Tongue (tissue), 1 donor: ENCODE measurements at regions not wholly inside any gene's neighbourhood (a gene's known extent, or its start where the extent isn't known, plus 50 kb on each side); places are given as distances from the start of the nearest gene placed in this dataset.
A peak's percentile ranks its signal among the peaks of the same experiment; 100 is the strongest.
"Not testable (repeated sequence)": the region's sequence is repeated elsewhere in the genome, so short reads cannot be mapped to it uniquely, and the experiment has no call there.

Source experiments
- DNase-seq: peaks from one replicate; pipeline ENCODE4 v3.0.0-alpha.2; 2015

DNA sequence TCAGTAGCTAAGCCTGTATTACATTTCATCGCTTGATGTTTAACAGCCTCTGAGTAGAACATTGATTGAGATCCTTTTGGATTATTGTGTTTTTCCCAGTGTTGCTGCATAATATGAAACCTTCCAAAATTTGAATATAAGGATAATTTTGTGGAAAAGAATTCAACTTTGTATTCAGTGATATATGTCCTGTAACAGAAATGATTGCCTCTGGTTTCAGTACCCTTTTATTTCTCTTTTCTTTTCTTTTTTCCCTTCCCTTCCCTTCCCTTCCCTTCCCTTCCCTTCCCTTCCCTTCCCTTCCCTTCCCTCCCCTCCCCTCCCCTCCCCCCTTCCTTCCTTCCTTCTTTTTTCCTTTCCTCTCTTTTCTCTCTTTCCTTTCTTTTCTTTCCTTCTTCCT is 74.6 kb downstream of the UTRN start:
- DNase-seq = no peak

DNA sequence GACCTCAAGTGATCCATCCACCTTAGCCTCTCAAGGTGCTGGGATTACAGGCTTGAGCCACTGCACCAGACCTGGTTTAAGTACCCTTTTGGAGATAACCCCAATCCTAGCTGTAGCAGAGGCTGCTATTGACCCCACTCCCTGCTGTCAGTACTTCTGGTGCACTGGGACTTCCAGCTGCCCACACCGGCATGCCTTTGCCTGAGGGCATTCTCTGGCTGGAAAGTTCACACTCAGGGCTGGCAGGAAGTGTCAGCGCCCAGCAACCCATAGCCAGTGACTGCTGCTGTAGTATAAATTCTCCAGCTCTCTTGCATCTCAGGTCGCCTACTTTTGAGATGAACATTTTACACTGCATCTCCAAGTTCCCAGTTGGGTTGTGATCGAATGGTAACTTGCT is 75.3 kb downstream of the UTRN start:
- DNase-seq = no peak

DNA sequence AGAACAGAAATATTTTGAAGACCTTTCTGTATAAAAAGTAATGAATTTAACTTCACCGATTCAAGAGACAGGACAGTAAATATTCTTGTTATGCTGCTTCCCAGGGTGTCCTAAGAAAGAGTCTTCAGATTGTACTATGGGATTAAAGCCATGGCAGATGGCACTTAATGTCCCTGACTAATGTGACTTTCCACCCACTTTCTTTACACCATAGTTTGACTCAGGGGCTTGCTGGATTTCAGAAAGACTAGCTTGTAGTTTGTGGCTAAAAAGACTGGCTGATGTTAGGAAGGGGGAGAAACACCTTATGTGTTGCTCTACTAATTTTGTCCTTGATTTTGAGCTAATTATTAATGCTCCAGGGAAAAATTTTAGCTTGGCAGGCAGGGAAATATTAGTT is 75.9 kb downstream of the UTRN start:
- DNase-seq = peak; percentile 31

DNA sequence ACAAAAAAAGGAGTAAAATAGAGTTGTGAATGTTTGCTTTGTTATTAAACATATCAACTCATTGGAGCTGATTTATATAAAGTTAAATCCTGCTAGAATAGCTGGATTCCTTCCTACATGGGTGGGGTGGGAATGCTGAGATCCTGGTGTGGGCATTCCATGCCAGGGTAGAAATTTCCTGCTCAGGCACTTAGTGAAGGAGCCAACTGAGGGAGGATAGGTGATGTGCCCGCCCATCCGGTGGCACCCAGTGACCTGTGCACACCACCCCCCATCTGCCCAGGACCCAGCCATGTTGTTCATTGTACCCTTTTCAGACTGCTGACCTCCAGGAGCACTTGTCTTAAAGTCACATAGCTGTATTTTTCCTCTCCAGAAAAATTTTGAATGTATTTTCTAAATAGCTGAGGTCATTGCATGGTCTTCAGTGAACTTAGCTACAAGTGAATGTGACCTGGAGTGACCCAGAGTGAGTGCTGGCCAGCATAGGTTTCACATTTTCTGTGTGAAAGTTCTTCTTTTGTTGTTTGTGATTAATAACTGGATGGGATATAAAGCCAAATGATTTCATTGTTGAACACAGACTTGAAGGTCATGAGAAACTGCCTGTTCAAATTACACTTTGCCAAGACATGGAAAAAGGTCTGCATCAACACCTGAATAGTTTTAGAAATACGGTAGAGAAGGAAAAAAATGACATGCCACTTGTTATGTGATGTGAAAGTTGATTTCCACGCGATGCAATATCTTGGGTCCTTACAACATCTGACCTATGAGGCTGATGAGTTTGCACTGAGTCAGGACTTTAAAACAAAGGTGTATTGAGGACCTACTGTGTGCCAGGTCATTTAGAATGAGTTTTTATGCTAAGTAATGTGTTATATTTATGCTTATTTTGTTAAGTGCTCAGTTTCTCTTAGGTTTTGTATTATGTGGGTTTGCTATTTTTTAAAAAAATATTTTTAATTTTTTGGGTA is 77.2 kb downstream of the UTRN start:
- no peak for DNase-seq

DNA sequence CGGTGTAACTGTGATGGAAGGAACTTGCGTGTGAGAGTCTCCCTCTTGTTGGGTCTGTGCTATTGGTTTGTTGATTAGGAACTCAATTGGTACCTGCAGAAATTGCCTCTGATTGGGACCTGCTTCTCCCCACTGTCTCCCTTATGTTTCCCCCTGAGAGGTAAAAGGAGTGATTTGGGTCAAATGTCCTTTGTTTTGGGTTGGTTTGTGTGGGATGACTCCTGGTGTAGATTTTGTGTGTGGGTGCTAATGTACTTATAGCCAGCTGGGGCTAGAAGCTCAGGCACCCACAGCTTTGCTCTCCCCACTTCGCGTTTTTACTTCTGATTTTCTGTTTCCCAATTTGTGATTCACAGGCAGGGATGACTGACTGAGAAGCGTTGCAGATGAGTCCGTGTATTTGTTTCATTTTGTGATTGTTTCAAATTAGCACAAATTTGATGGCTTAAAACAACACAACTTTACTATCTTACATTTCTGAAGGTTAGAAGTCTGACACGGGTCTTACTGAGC is 79.1 kb downstream of the UTRN start:
- no peak for DNase-seq

DNA sequence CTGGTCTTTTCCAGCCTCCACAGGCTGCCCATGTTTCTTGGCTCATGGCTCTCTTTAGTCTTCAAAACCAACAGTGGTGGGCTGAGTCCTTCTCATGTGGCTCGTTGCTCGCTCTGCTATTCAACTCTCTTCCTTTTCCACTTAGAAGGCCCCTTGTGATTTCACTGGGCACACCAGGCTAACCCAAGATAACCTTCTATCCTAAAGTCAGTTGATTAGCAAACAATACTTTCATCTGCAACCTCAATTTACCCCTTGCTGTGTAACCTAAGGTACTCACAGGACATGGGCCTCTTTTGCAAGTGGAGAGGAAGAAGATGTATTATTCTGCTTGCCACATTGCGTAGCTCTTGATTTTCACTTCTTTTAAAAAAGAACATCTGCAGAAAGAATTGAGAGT is 79.6 kb downstream of the UTRN start:
- DNase-seq = no peak

DNA sequence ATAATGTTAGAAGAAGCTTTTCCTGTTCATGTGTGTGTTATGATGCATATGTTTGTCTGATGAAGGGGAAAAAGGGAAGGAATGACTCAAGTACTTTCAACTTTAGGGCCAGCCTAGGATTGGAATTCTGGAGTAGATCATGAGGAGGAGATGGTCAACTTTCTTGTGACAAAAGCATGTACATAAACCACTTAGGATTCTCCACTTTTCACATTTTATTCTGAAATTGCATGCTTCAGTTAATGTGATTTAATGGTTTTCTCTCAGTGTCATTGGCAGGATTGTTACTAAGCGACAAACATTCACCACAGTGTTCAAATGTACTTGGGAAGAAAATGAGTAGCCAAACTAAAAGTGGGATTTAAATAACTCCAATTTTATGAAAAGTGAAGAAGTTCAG is 80.1 kb downstream of the UTRN start:
- DNase-seq = peak; percentile 37

DNA sequence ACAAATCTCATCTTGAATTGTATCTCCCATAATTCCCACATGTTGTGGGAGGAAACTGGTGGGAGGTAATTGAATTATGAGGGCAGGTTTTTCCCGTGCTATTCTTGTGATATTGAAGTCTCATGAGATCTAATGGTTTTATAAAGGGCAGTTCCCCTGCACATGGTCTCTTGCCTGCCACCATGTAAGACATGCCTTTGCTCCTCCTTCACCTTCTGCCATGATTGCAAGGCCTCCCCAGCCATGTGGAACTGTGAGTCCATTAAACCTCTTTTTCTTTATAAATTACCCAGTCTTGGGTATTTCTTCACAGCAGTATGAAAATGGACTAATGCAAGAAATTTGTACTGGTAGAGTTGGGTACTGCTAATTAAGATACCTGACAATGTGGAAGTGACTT is 84.6 kb downstream of the UTRN start:
- DNase-seq = not testable (repeated sequence)

DNA sequence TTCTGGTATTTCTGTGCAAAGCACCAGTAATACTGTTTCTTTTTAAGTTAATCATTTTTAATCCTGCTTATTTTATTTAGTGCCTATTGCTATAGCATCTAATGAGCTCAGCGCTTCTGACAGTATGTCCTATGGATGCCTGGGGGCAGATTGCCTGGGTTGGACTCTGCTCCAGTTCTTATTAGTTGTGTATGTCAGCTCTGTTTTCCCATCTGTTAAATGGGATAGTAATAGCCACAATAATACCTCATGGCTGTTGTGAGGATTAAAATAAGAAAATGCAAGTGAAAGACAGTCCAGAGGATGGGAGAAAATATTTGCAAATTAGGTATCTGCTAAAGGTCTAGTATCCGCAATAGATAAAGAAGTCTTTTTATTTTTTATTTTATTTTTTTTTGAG is 87.0 kb downstream of the UTRN start:
- no peak for DNase-seq

DNA sequence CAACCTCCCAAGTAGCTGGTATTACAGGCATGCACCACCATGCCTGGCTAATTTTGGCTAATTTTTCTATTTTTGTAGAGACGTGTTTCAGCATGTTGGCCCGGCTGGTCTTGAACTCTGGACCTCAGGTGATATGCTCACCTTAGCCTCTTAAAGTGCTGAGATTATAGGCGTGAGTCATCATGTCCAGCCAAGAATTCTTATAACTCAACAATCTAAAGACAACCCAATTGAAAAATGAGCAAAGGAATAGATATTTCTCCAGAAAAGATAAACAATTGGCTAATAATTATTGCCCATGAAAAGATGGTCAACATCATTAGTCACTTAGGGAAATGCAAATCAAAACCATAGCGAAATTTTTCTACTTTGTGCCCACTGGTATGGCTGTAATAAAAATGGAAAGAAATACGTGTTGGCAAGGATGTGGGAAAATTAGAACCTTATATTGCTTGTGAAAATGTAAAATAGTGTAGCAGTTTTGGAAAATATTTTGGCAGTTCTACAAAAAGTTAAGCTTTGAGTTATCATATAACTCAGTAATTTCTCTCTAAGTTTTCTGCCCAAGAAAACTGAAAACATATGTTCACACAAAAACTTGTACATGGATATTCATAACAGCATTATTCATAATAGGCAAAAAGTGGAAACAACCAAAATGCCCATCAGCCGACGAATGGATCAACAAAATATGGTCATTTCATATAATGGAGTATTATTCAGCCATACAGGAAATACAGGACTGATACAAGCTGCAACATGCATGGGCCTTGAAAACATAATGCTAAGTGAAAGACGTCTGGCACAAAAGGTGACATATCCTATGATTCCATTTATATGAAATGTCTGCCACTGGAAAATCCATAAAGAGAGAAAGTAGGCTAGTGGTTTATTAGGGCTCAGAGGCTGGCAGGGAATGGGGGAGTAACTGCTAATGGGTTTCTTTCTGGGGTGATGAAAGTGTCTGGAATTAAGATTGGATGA is 87.8 kb downstream of the UTRN start:
- no peak for DNase-seq

DNA sequence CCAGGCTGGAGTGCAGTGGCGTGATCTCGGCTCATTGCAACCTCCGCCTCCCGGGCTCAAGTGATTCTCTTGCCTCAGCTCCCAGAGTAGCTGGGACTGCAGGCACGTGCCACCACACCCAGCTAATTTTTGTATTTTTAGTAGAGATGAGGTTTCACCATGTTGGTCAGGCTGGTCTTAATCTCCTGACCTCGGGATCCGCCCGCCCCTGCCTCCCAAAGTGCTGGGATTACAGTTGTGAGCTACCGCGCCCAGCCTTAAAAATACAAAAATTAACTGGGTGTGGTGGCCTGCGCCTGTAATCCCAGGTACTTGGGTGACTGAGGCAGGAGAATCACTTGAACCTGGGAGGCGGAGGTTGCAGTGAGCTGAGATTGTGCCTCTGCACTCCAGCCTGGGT is 89.4 kb downstream of the UTRN start:
- DNase-seq = not testable (repeated sequence)

DNA sequence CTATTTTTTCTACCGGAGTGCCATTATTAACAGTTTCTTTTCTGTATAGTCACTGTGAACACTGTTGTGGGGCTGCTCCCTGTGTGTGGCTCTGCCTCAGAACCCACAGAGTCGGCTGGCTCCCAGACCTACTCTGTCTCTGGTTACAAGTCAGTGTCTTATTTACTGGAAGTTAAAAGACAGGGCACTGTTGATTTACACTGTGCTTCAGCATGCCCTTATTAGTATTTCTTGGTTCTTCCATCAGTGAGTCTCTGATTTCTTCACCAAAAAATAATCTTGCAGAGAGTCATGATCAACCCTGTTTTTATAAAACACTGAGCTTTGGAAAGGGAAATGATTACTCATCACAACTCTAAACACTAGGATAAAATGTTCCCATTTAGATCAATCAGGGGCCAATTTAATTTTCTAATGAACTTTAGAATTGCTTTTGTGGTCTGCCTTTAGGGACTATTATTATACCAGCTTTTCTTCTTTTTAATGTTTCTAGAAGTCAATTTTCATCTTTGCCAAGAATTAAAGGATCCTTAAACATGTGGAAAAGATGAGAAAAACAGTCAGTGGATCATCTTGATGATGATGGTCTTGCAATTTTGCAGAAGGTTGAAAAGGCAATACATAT is 92.6 kb downstream of the UTRN start:
- DNase-seq = no peak

DNA sequence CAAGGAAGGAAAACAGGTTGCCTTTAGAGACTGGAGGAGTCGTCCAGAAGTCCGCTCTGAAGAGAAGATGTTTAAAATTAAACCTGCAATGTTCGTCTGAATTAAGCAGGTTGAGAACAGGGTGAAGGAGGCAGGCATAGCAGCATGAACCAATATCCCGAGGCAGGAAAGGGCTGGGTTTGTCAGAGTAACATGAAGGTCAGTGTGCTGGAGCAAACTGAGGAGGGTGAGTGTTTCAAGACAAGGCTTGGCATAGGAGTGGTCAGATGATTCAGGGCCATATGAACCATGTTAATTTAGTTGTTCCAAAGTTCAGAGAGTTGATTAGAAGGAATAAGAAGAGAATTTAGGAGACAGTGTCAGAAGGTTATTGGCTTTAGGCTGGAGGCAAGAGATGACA is 93.3 kb downstream of the UTRN start:
- no peak for DNase-seq

DNA sequence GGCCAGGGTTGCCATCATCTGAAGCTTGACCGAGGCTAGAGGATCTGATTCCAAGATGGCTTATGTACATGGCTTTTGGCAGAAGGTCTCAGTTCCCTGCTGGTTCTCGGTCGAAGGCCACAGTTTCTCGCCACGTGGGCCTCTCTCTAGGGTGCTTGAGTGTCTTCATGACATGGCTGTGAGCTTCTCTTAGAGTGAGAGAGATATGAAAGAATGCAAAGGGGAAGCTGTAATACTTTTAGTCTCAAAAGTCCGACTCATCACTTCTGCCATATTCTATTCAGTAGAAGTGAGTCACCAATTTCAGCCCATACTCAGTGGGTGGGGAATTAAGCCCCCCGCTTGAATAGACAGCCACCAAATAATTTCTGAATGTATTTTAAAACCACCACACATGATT is 94.2 kb downstream of the UTRN start:
- DNase-seq = no peak

DNA sequence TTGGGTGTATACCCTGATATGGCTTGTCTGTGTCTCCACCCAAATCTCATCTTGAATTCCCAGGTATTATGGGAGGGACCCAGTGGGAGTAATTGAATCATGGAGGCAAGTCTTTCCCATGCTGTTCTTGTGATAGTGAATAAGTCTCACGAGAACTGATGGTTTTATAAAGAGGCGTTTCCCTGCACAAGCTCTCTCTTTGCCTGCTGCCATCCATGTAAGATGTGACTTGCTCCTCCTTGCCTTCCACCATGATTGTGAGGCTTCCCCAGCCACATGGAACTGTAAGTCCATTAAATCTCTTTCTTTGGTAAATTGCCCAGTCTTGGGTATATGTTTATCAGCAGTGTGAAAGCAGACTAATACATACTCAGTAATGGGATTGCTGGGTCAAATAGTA is 96.4 kb downstream of the UTRN start:
- not testable (repeated sequence) for DNase-seq

DNA sequence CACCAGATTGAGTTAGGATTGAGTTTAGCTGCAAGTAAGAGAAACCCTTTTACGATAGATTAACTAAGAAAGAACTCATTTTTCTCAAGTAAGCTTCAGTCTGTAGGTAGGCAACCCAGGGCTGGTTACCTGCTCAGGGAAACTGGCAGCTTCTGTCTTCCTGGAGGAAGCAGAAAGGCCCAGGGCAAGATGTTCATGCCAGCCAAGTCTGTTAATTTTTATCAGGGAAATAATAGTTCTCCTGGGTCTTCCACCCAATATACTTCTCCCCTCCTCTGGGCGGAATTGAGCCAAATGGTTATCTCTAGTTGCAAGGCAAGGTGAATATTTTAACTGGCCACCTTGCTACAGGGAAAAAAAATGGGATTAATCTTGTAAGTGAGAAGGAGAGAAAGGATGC is 98.2 kb downstream of the UTRN start:
- DNase-seq = no peak

DNA sequence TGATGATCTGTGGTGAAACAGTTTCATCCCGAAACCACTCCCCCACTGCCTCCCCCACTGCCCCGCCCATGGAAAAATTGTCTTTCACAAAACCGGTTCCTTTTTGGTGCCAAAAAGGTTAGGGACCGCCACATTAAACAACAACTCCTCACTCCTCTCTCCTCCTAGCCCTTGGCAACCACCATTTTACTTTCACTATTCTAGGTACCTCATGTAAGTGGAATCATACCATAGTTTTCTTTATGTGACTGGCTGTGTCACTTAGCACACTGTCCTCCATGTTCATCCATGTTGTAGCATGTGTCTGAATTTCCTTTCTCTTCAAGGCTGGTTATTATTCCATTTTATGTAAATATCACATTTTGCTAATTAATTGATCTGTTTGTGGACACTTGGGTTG is 99.3 kb downstream of the UTRN start:
- DNase-seq = no peak

DNA sequence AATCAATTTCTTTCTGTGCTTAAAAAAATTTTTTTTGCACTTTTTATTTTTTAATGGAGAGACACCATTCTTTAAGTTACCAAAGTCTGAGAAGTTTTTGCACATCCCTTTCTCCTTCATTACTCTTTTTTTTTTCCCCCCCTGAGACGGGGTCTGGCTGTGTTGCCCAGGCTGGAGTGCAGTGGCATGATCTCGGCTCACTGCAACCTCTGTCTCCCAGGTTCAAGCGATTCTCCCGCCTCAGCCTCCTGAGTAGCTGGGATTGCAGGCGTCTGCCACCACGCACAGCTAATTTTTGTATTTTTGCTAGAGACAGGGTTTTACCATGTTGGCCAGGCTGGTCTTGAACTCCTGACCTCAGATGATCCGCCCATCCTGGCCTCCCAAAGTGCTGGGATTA is 104.3 kb downstream of the UTRN start:
- DNase-seq = not testable (repeated sequence)

DNA sequence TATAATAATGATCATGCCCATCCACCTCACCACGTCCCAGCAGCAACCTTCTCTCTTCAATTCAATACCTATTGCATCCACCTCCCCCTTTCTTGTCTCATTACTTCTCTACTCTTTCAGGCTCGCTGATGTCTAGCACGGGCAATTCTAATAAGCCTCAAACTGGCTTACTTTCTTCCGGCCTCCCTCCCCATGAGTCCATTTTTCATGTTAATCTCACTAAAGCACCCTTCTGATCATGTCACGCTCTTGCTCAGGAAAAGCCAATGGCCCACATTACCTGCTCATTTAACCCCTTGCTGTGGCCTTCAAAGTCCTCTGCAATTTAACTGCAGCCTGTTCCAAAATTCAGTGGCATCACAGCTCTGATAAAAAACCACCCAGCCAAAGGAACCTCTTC is 105.1 kb downstream of the UTRN start:
- DNase-seq = no peak

DNA sequence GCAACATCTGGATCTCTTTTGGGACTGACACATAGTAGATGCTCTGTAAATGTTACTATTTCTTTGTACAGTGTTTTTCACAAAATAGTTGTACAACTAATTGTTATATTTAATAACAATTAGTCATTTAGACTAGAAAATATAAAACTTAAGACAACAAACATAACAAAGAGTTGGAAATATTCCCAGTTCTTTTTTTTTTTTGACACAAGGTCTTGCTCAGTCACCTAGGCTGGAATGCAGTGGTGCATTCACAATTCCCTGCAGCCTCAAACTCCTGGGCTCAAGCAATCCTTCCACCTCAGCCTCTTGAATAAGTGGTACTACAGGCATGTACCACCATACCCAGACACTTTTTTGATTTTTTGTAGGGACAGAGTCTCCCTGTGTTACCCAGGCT is 105.8 kb downstream of the UTRN start:
- no peak for DNase-seq

DNA sequence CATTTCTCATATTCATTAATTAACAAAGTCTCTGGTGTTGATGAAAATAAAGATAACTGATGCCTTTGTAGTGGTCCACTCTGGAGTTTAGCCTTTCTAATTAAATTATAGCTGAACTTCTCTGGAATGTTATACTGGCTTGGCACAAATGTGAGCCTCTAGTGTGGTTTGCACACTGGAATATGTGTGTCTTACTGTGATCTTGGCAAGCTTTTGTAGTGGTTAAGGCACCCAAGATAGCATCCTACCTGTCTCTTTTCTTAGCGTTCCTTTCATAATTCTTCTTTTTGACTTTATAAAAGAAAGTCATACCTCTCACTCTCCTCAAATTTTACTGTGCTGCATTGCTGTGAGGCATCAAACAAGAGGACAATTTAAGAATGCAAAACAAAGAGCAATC is 107.4 kb downstream of the UTRN start:
- DNase-seq = no peak

DNA sequence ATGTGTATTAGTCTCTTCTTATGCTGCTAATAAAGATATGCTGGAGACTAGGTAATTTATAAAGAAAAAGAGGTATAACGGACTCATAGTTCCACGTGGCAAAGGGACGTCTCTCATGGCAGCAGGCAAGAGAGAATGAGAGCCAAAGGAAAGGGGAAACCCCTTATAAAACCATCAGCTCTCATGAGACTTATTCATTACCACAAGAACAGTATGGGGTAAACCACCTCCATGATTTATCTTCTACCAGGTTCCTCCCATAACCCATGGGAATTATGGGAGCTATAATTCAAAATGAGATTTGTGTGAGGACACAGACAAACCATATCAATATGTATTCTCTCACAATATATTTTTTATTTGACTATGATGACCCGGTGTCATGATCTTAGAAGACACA is 109.1 kb downstream of the UTRN start:
- no peak for DNase-seq
